ENCODE measurements at regions not wholly inside any gene's neighbourhood (a gene's known extent, or its start where the extent isn't known, plus 50 kb on each side); places are given as distances from the start of the nearest gene placed in this dataset.

DNA sequence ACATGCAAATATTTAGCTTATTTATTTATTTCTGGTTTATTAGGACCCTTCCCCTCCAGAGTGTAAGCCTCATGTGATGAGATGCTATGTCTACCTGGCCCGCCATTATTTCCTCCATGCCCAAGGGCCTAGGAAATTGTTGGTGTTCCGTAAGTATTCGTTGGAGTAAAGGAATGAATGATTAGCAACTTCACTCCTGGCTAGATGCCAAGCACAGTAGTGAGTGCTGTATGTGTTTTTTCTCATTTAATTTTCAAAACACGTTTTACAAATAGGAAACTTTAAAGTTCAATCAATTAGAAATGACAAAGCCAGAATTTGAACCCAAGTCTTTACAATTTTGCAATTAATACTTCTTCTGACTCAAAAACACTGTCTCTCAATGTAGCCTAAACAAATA lies 253.8 kb downstream of the BCAT1 start:
- TF ChIP-seq, protein P1, sequence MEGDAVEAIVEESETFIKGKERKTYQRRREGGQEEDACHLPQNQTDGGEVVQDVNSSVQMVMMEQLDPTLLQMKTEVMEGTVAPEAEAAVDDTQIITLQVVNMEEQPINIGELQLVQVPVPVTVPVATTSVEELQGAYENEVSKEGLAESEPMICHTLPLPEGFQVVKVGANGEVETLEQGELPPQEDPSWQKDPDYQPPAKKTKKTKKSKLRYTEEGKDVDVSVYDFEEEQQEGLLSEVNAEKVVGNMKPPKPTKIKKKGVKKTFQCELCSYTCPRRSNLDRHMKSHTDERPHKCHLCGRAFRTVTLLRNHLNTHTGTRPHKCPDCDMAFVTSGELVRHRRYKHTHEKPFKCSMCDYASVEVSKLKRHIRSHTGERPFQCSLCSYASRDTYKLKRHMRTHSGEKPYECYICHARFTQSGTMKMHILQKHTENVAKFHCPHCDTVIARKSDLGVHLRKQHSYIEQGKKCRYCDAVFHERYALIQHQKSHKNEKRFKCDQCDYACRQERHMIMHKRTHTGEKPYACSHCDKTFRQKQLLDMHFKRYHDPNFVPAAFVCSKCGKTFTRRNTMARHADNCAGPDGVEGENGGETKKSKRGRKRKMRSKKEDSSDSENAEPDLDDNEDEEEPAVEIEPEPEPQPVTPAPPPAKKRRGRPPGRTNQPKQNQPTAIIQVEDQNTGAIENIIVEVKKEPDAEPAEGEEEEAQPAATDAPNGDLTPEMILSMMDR (IDR thresholded peaks at IDR 0.05) = no peak
- TF ChIP-seq EZH2 (IDR thresholded peaks at IDR 0.05) = no peak

All from neural progenitor cell (in vitro differentiated cells).